ENCODE measurements at regions not wholly inside any gene's neighbourhood (a gene's known extent, or its start where the extent isn't known, plus 50 kb on each side); places are given as distances from the start of the nearest gene placed in this dataset.

DNA sequence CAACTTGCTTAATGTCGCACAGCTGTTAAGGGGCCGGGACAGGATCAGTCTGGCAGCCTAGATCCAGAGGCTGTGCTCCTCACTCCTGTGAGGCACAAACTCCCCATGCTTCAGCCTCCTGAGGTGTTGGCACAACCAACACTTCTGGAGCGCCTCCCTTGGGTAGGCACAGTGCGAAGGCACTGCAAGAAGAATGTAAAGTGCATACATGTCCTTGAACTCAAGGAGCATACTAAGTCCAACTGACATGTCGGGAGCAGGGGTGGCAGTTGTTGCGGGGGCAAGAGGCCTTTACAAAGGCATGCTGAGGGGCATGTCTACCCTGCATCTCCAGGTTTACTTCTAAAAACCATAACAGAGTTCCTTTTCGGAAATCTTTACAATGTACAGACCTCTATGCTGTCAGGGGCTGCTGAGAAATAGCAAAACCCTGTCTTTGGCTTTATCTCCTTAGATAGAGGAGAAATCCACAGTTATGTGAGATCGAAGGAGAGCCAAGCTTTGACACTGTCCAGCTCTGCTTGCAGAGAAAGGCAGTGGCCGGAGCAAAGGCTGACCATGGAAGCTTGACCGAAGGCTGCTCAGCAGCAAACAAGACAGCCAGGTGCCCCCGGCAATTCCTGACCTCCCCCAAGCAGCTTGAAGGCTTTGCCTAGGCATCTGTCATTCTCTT lies 93.9 kb downstream of the CDC7 start:
- TF ChIP-seq, protein P1, sequence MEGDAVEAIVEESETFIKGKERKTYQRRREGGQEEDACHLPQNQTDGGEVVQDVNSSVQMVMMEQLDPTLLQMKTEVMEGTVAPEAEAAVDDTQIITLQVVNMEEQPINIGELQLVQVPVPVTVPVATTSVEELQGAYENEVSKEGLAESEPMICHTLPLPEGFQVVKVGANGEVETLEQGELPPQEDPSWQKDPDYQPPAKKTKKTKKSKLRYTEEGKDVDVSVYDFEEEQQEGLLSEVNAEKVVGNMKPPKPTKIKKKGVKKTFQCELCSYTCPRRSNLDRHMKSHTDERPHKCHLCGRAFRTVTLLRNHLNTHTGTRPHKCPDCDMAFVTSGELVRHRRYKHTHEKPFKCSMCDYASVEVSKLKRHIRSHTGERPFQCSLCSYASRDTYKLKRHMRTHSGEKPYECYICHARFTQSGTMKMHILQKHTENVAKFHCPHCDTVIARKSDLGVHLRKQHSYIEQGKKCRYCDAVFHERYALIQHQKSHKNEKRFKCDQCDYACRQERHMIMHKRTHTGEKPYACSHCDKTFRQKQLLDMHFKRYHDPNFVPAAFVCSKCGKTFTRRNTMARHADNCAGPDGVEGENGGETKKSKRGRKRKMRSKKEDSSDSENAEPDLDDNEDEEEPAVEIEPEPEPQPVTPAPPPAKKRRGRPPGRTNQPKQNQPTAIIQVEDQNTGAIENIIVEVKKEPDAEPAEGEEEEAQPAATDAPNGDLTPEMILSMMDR (IDR thresholded peaks at IDR 0.05): no peak
- TF ChIP-seq, protein P2, sequence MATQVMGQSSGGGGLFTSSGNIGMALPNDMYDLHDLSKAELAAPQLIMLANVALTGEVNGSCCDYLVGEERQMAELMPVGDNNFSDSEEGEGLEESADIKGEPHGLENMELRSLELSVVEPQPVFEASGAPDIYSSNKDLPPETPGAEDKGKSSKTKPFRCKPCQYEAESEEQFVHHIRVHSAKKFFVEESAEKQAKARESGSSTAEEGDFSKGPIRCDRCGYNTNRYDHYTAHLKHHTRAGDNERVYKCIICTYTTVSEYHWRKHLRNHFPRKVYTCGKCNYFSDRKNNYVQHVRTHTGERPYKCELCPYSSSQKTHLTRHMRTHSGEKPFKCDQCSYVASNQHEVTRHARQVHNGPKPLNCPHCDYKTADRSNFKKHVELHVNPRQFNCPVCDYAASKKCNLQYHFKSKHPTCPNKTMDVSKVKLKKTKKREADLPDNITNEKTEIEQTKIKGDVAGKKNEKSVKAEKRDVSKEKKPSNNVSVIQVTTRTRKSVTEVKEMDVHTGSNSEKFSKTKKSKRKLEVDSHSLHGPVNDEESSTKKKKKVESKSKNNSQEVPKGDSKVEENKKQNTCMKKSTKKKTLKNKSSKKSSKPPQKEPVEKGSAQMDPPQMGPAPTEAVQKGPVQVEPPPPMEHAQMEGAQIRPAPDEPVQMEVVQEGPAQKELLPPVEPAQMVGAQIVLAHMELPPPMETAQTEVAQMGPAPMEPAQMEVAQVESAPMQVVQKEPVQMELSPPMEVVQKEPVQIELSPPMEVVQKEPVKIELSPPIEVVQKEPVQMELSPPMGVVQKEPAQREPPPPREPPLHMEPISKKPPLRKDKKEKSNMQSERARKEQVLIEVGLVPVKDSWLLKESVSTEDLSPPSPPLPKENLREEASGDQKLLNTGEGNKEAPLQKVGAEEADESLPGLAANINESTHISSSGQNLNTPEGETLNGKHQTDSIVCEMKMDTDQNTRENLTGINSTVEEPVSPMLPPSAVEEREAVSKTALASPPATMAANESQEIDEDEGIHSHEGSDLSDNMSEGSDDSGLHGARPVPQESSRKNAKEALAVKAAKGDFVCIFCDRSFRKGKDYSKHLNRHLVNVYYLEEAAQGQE (IDR thresholded peaks at IDR 0.05; ENCODE audit: insufficient read depth in 1 of 2, low read depth in 2 of 2, low read length in 1 of 2): no peak

Data from Panc1 (cell line).